Fibroblast of peridontal ligament (primary cell): ENCODE measurements at regions not wholly inside any gene's neighbourhood (a gene's known extent, or its start where the extent isn't known, plus 50 kb on each side); places are given as distances from the start of the nearest gene placed in this dataset.
"Not testable (repeated sequence)": the region's sequence is repeated elsewhere in the genome, so short reads cannot be mapped to it uniquely, and the experiment has no call there.

Experiments used
- DNase-seq: peaks from one replicate; pipeline ENCODE4 v3.0.0-alpha.2; 2010; ENCODE audit errors: extremely low read depth

GRCh38 chr18:4765401-4765800 is 310.3 kb upstream of the DLGAP1 start:
- DNase-seq: no peak

GRCh38 chr18:4762330-4762729 is 307.2 kb upstream of the DLGAP1 start:
- DNase-seq: no peak

DNA sequence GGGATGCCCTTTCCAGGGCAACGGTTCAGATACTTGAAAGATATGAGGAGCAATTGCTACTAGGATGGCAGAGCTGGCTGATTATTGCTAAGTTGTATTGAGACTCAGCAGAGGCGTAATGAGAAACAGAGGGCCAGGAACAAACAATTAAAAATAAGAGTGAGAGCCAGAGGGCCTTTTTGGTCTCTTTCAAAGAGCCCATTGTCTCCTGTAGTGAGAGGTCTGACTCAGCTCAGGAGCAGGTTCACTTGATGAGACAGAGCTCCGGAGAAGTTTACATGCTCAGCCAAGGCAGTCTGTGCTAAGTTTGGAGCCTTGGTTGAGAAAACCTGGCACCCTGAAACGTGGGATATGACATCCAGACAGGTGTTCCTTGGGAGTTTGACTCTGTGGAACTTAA is 303.9 kb upstream of the DLGAP1 start:
- DNase-seq: no peak

DNA sequence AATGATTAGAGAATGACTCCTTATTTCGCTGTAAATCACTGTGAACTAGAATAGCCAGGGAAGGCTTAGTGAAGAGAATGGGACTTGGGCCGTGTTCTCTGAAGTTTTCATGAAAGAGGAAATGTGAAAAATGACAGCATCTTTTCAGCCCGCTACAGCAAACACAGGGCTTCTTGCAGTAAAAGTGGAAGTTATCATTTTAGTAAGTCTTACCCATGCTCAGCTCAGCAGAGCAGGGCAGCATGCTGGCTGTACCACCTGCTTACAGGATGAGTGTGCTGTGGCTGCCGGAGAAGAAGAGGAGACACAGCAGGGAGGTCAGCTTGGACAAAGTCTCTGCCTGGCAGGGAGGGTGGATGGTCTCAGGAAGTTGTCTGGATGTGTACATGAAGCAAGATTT is 300.7 kb upstream of the DLGAP1 start:
- DNase-seq: no peak

GRCh38 chr18:4753151-4753550 is 298.0 kb upstream of the DLGAP1 start:
- not testable (repeated sequence) for DNase-seq

DNA sequence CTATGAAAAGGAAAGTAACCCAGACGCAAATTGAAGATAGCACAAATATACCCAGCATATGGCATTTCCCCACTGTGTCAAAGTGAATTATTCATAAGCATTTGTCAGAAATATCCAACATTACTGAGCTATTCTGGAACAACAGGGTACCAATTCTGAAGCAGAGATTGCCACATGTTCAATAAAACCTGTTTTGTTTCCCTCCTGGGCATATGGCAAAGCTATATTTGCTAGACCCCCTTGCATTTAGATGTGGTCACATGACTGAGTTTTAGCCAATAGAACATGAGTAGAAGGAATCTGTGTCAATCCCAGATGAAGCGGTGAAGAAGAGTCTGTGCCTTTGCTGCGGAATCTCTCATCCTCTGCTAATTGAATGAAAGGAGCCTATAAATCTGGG is 296.4 kb upstream of the DLGAP1 start:
- no peak for DNase-seq

DNA sequence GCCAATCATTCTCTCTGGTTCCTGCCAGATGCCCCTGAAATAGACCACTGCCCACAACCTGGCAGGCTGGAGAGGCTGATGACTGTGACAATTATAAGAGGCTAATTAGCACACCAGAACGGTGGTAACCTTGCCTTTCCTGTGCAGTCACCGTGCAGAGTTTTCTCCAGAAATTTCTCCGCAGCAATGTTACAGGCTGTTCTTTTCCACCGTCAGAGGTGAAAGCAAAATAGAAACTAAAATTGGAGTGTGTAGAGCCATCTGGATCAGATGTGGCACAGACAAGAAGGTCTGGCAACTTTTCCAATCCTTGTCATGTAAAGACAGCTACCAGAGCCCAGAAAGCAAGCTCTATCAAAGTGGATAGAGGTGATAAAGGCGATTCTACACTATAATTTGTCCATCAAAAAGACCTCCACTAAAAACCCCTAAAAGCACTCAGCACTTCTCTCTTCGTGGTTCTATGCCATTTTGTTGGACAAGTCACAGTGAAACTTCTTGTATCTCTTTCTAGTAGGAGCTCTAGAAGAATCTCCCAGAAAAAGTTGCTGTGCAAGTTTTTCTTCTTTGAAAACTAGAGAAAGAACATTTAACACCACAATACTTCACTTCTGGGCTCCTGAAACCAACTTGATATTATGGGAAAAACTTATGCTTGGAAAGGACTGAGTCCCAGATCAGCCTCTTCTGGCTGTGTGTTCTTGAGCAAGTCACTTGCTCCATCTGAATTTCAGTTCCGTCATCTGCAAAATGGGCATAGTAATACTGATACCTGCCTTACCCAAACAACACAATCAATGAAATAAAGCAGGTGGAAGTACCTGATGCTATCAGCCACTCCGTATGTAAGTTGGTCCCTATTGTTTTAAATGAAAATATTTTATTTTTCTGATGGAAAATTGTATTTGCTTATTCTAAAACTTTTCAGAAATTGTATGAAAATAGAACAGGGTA is 295.6 kb upstream of the DLGAP1 start:
- DNase-seq: no peak

DNA sequence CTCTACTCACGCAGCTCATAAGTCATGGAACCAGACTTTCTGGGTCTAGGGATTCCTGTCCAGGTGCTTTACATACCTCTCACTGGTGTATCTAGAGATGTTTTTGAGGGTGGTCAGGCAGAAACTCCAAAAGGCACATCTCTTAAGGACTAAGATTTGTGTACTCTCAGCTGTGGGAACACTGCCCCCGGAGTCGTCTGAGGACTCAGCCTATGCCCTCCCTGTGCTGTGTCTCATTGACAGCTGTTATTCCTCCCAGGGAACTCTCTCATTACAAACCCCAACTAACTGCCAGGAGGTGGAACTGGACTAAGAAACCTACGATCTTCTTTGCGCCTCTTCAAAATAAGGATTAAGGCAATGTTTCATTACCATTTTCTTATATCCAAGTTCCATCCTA is 293.9 kb upstream of the DLGAP1 start:
- no peak for DNase-seq

GRCh38 chr18:4734903-4735302 is 279.8 kb upstream of the DLGAP1 start:
- no peak for DNase-seq

DNA sequence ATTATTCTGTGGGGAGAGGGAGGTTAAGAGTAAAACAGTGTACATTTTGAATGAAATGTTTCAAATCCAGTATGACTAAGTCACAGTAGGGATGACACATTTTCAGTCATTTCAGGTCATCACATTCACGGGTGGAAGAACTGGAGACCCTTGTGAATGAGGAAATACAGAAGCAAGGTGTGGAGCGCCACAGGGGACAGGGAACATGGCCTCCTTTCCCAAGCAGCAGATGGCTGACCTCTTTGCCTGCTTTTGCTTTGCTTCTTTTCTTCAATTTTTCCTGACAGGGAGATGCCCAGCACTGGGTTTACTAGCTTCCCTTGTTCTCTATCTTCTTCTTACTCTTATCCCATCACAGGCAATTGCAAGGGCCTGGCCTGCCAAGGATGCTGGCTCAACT is 278.9 kb upstream of the DLGAP1 start:
- DNase-seq: no peak

DNA sequence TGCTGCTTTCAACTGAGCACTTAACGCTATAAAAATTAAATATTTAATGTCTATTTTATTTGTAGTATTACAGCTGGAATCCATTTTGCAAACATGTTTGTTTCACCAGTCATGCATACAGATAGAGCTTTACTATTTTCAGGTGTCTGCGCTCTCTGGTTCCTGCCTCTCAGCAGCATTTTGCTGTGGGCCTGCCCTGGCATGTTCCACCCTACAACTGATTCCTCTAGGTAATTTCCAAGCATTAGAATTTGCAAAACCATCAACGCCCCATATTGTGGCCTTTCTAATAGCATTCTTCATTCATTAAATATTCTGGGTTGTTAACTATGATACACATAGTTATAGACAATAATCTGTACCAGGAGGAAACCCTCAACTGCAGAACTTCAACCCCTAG is 266.4 kb upstream of the DLGAP1 start:
- no peak for DNase-seq

DNA sequence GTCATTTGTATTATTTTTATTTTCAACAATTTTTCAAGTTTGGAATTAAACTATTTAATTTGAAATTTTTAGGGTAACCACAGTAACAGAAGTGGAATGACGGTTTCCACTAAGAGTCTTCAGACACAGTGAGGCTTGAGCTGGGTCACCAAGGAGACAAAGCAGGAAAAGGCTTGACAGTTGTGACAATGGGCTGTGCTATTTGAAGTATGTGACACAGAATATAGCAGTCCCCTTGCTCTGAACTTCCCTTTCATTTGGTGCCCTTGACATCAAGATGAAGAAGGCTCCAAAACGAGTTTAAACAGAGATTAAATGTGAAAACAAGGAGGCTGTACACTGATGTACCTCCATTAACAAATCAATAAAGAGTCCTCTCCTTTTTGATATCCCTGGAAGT is 265.4 kb upstream of the DLGAP1 start:
- no peak for DNase-seq

GRCh38 chr18:4705894-4706293 is 250.8 kb upstream of the DLGAP1 start:
- no peak for DNase-seq

DNA sequence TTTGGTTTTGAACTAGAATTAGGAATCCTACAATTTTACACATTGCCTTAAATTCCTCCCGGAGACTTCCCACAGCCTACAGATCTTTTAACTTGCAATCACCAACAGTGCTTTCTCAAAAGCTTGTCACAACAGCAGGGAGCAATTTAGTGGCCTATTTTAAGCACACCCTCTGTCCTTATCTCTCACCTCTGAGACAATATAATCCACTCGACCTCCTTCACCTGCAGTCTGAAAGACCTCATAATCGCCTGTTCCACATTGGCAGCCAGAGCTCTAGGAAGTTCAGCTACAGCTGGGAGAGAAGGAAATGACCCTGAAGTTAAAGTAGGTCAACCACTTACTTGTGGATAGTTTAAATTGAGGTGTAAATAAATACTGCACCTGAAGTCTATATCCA is 249.7 kb upstream of the DLGAP1 start:
- no peak for DNase-seq

DNA sequence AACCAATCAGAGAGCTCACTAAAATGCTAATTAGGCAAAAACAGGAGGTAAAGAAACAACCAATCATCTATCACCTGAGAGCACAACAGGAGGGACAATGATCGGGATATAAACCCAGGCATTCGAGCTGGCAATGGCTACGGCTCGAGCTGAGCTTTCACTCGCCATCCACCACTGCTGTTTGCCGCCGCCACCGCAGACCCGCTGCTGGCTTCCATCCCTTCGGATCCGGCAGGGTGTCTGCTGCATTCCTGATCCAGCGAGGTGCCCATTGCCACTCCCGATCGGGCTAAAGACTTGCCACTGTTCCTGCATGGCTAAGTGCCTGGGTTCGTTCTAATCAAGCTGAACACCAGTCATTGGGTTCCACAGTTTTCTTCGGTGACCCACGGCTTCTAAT is 236.7 kb upstream of the DLGAP1 start:
- DNase-seq: no peak

DNA sequence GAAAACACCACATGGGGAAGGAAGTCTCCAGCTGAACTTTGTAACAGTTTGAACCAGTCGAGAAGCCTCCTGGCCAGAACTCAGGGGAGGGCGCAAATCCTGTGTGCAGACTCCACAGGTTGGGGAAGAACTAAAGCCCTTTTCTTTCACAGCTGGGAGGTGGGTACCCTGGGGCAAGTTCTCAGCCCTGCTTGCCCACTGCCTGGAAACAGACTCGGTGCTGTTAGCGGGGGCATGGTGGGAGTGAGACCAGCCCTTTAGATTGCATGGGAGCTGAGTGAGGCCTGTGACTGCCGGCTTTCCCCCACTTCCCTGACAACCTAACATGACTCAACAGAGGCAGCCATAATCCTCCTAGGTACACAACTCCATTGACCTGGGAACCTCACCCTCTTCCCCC is 223.6 kb upstream of the DLGAP1 start:
- not testable (repeated sequence) for DNase-seq

DNA sequence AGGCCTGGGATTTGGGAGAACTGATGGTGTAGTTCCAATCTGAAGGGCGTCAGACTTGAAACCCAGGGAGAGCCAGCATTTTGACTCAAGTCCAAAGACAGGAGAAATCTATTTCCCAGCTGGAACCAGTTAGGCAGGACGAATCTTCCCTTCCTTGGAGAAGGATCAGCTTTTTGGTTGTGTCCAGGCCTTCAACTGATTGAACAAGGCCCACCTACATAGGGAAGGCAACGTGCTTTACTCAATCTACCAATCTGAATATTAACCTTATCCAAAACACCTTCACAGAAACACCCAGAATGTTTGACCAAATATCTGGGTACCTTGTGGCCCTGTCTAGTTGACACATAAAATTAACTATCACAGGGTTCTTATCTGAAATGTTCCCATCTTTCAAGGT is 221.9 kb upstream of the DLGAP1 start:
- no peak for DNase-seq

DNA sequence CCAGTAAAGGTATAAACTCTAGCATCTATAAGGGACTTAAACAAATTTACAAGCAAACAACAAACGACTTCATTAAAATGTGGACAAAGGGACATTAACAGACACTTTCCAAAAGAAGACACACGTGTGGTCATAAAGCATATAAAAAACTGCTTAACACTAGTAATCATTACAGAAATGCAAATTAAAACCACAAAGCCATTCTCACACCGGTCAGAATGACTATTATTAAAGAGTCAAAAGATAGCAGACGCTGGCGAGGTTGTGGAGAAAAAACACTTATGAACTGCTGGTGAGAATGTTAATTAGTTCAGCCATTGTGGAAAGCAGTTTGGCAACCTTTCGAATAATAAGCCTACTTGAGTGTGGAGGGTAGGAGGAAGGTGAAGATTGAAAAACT is 217.1 kb upstream of the DLGAP1 start:
- no peak for DNase-seq

- no peak for DNase-seq
Observed at GRCh38 chr18:4658804-4659203, 203.7 kb upstream of the DLGAP1 start.

DNA sequence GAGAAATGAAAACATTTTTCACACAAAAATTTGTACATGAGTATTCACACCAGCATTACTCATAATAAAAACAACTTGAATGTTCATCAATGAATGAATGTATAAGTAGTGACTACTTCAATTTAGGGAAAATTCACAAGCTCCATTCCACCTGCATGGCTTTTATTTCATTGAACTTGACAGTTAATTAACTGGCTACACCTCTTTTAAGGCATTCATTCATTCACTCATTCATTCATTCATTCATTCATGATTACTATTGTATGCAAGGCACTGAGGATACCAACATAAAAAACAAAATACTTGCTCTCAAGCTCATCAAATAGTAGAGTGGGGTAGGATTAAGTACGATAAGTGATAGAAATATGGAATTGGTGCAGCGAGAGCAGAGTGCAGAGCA is 198.3 kb upstream of the DLGAP1 start:
- DNase-seq: no peak

DNA sequence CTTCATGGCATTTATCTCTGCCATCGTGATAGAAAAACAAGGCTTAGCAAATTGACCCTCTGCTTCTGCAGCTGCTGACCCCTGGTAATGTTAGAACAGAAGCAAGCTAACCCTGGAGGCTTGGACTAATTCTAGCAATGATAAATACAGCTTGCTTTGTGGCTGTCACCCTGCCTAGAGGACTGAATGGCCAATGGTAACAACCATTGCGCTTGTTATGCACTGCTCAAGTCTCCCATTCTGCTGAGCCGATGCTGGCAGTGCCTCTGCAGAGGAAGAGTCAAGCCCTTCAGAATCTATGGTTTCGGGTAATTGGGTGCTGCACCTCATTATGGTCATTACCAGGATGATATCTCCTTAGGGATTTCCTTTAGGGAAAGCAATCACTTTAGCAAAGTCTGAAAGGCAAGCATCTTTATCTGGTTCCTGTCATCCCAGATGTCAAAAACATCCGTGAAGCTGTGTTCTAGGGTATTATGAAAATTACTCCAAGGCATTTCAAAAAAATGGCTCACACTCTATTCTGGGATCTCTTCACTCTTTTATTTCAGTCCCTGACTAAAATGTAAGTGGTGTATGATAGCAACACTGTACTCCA is 186.8 kb upstream of the DLGAP1 start:
- DNase-seq: no peak

- DNase-seq: no peak
Observed at GRCh38 chr18:4640349-4641012, 185.4 kb upstream of the DLGAP1 start.
